SK-N-SH (cell line): ENCODE measurements at regions not wholly inside any gene's neighbourhood (a gene's known extent, or its start where the extent isn't known, plus 50 kb on each side); places are given as distances from the start of the nearest gene placed in this dataset.

ENCODE experiments used
- CTCF ChIA-PET: fragments of 300-600, 350-600 bp; formaldehyde crosslinking; extraction: SDS; loops from one replicate; lab custom pipeline; 2021; lab: Yijun Ruan, JAX
- POLR2A ChIA-PET: fragments of 350-600 bp; sonication (Branson Sonifier 250); formaldehyde crosslinking; extraction: SDS; loops from one replicate; lab custom pipeline; 2020; ENCODE audit warnings: antibody characterized with exemption, inconsistent platforms; lab: Yijun Ruan, JAX
- DNase-seq: peaks from one replicate; pipeline ENCODE4 v3.0.0; 2012
- H2AFZ ChIP-seq: fragments of 200-600 bp; sonication (generic); 2 replicates; pipeline ENCODE4 v1.8.1; 2016; ENCODE audit warnings: antibody characterized with exemption, mild to moderate bottlenecking, low read depth
- H3F3A ChIP-seq: fragments of 200-600 bp; sonication (generic); replicated peaks from 2 replicates; pipeline ENCODE3; 2016; ENCODE audit warnings: antibody characterized with exemption, mild to moderate bottlenecking; ENCODE audit not compliant: insufficient read depth
- H3K27ac ChIP-seq, 2 experiments: fragments of 200-500 bp in 1 of 2; fragments of 200-600 bp in 1 of 2; sonication (Bioruptor generic) in 1 of 2; sonication (generic), shearing (Covaris generic) in 1 of 2; 2 replicates each; pipeline versions ENCODE4 v1.5.1 to v1.6.1; 2014 to 2016; ENCODE audit warnings: low read depth in 2 of 2, inconsistent platforms in 1 of 2, low read length in 1 of 2, mild to moderate bottlenecking in 1 of 2, mixed read lengths in 1 of 2
- H3K27me3 ChIP-seq: fragments of 200-600 bp; sonication (generic), shearing (Covaris generic); 2 replicates; pipeline ENCODE4 v1.6.1; 2016; ENCODE audit warnings: mixed run types; ENCODE audit not compliant: insufficient read depth
- H3K36me3 ChIP-seq, 2 experiments: fragments of 200-500 bp in 1 of 2; fragments of 200-600 bp in 1 of 2; sonication (Bioruptor generic) in 1 of 2; sonication (generic) in 1 of 2; replicated peaks in 1 of 2; 2 replicates each; pipeline versions ENCODE3 to v1.5.1; 2014 to 2016; ENCODE audit warnings: low read length in 1 of 2, mild to moderate bottlenecking in 1 of 2; ENCODE audit not compliant: insufficient read depth in 2 of 2, control insufficient read depth in 1 of 2
- H3K4me1 ChIP-seq, 2 experiments: fragments of 200-500 bp in 1 of 2; fragments of 200-600 bp in 1 of 2; sonication (Bioruptor generic) in 1 of 2; sonication (generic), shearing (Covaris generic) in 1 of 2; 2 replicates each; pipeline versions ENCODE4 v1.5.1 to v1.6.1; 2014 to 2016; ENCODE audit warnings: low read depth in 1 of 2, low read length in 1 of 2, mixed run types in 1 of 2; ENCODE audit not compliant: insufficient read depth in 2 of 2, control insufficient read depth in 1 of 2
- H3K4me2 ChIP-seq: fragments of 200-600 bp; sonication (generic), shearing (Covaris generic); 2 replicates; pipeline ENCODE4 v1.6.1; 2017; ENCODE audit warnings: mixed run types
- H3K4me3 ChIP-seq, 2 experiments: fragments of 200-500 bp in 1 of 2; fragments of 200-600 bp in 1 of 2; sonication (Bioruptor generic) in 1 of 2; sonication (generic), shearing (Covaris generic) in 1 of 2; 2 replicates each; pipeline versions ENCODE4 v1.5.1 to v1.8.1; 2014 to 2016; ENCODE audit warnings: low read depth in 2 of 2, inconsistent platforms in 1 of 2, low read length in 1 of 2, mild to moderate bottlenecking in 1 of 2, mixed read lengths in 1 of 2, moderate library complexity in 1 of 2
- H3K79me2 ChIP-seq: fragments of 200-600 bp; sonication (generic); 2 replicates; pipeline ENCODE4 v1.8.1; 2017; ENCODE audit warnings: mild to moderate bottlenecking; ENCODE audit not compliant: insufficient read depth
- H3K9ac ChIP-seq: fragments of 200-600 bp; sonication (generic); 2 replicates; pipeline ENCODE4 v1.6.1; 2017; ENCODE audit warnings: mixed run types
- H3K9me2 ChIP-seq: fragments of 200-600 bp; sonication (generic); 2 replicates; pipeline ENCODE4 v1.6.1; 2017; ENCODE audit warnings: mixed run types
- H3K9me3 ChIP-seq: fragments of 200-600 bp; sonication (generic); 2 replicates; pipeline ENCODE4 v1.6.1; 2017; ENCODE audit warnings: mixed run types, mild to moderate bottlenecking, moderate library complexity
- H4K20me1 ChIP-seq: fragments of 200-600 bp; sonication (generic); 2 replicates; pipeline ENCODE4 v1.6.1; 2017; ENCODE audit warnings: mild to moderate bottlenecking, mixed run types; ENCODE audit not compliant: insufficient read depth
- EZH2phosphoT487 ChIP-seq: fragments of 200-600 bp; sonication (generic); IDR thresholded peaks from 2 replicates; pipeline ENCODE4 v1.6.1; 2017; ENCODE audit warnings: low read depth, mixed run types, mild to moderate bottlenecking, antibody characterized with exemption, moderate library complexity, borderline replicate concordance
- GABPA ChIP-seq: IDR thresholded peaks from 2 replicates; pipeline ENCODE4 v1.4.0; 2012; ENCODE audit warnings: low read depth, mild to moderate bottlenecking
- JUND ChIP-seq: IDR thresholded peaks from 2 replicates; pipeline ENCODE4 v1.4.0; 2012
- MEF2A ChIP-seq: IDR thresholded peaks from 2 replicates; pipeline ENCODE4 v1.4.0; 2012; ENCODE audit warnings: low read depth, borderline replicate concordance
- NRF1 ChIP-seq: IDR thresholded peaks from 2 replicates; pipeline ENCODE4 v1.6.1; 2012; ENCODE audit warnings: low read depth, mild to moderate bottlenecking, low read length
- POLR2AphosphoS5 ChIP-seq: IDR thresholded peaks from 2 replicates; pipeline ENCODE4 v1.6.1; 2012; ENCODE audit warnings: low read depth, low read length
- RAD21 ChIP-seq: IDR thresholded peaks from 2 replicates; pipeline ENCODE4 v1.6.1; 2012; ENCODE audit warnings: mild to moderate bottlenecking, low read length
- RXRA ChIP-seq: IDR thresholded peaks from 2 replicates; pipeline ENCODE4 v1.4.0; 2012; ENCODE audit warnings: low read depth, mild to moderate bottlenecking, borderline replicate concordance
- SMC3 ChIP-seq: IDR thresholded peaks from 2 replicates; pipeline ENCODE4 v1.6.1; 2012; ENCODE audit warnings: low read depth, low read length, improper control_type of control experiment
- TAF1 ChIP-seq: IDR thresholded peaks from 2 replicates; pipeline ENCODE4 v1.6.1; 2012; ENCODE audit warnings: low read depth, mild to moderate bottlenecking, low read length, moderate library complexity, borderline replicate concordance
- TCF12 ChIP-seq: IDR thresholded peaks from 2 replicates; pipeline ENCODE4 v1.4.0; 2012
- TEAD4 ChIP-seq: IDR thresholded peaks from 2 replicates; pipeline ENCODE4 v1.4.0; 2012; ENCODE audit warnings: mild to moderate bottlenecking, borderline replicate concordance; ENCODE audit not compliant: insufficient read depth
- USF2 ChIP-seq: fragments of 150-350 bp; IDR thresholded peaks from 2 replicates; pipeline ENCODE4 v1.6.1; 2017; ENCODE audit warnings: antibody characterized with exemption, low read length, low read depth, borderline replicate concordance
- YY1 ChIP-seq: IDR thresholded peaks from 2 replicates; pipeline ENCODE4 v1.4.0; 2012; ENCODE audit warnings: low read depth, mild to moderate bottlenecking
- TF ChIP-seq, protein P1 (sequence below): IDR thresholded peaks from 2 replicates; pipeline ENCODE4; 2012
- TF ChIP-seq, protein P2 (sequence below): fragments of 200-600 bp; sonication (generic); IDR thresholded peaks from 2 replicates; pipeline ENCODE4 v1.6.1; 2017; ENCODE audit warnings: antibody characterized with exemption, mild to moderate bottlenecking, moderate library complexity
- TF ChIP-seq, protein P3 (sequence below): IDR thresholded peaks from 2 replicates; pipeline ENCODE4 v1.6.1; 2012; ENCODE audit warnings: mild to moderate bottlenecking, low read depth, low read length, moderate library complexity

GRCh38 chr5:89330140-89330539 is 447.2 kb upstream of the MEF2C start:
- Histone ChIP-seq H3K79me2 (no peaks in the 10 kb centered on the region), H3K36me3 (no peaks in the 10 kb centered on the region), H2AFZ (no peak overlapping the region), H3K4me1 (no peaks in the 10 kb centered on the region), H3K9ac (no peak overlapping the region), H3F3A (no peaks in the 10 kb centered on the region), H3K9me3 (no peaks in the 10 kb centered on the region), H3K27me3 (no peaks in the 10 kb centered on the region), H3K4me2 (no peak overlapping the region), H3K27ac (no peak overlapping the region), H4K20me1 (no peaks in the 10 kb centered on the region), H3K9me2 (no peaks in the 10 kb centered on the region), H3K4me3 (no peak overlapping the region)
- CTCF ChIA-PET, result no interaction called here
- DNase-seq, result no peak
- POLR2A ChIA-PET, result no interaction called here
- TF ChIP-seq NRF1 (no peak), EZH2phosphoT487 (no peak), GABPA (no peak), RXRA (no peak), MEF2A (no peak), YY1 (no peak), USF2 (no peak), JUND (no peak), SMC3 (no peak), RAD21 (no peak), TAF1 (no peak), TEAD4 (no peak), POLR2AphosphoS5 (no peak), TCF12 (no peak)
- TF ChIP-seq, protein P1, sequence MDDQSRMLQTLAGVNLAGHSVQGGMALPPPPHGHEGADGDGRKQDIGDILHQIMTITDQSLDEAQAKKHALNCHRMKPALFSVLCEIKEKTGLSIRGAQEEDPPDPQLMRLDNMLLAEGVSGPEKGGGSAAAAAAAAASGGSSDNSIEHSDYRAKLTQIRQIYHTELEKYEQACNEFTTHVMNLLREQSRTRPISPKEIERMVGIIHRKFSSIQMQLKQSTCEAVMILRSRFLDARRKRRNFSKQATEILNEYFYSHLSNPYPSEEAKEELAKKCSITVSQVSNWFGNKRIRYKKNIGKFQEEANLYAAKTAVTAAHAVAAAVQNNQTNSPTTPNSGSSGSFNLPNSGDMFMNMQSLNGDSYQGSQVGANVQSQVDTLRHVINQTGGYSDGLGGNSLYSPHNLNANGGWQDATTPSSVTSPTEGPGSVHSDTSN, result no peak
- TF ChIP-seq, protein P2, sequence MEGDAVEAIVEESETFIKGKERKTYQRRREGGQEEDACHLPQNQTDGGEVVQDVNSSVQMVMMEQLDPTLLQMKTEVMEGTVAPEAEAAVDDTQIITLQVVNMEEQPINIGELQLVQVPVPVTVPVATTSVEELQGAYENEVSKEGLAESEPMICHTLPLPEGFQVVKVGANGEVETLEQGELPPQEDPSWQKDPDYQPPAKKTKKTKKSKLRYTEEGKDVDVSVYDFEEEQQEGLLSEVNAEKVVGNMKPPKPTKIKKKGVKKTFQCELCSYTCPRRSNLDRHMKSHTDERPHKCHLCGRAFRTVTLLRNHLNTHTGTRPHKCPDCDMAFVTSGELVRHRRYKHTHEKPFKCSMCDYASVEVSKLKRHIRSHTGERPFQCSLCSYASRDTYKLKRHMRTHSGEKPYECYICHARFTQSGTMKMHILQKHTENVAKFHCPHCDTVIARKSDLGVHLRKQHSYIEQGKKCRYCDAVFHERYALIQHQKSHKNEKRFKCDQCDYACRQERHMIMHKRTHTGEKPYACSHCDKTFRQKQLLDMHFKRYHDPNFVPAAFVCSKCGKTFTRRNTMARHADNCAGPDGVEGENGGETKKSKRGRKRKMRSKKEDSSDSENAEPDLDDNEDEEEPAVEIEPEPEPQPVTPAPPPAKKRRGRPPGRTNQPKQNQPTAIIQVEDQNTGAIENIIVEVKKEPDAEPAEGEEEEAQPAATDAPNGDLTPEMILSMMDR, result no peak
- TF ChIP-seq, protein P3, sequence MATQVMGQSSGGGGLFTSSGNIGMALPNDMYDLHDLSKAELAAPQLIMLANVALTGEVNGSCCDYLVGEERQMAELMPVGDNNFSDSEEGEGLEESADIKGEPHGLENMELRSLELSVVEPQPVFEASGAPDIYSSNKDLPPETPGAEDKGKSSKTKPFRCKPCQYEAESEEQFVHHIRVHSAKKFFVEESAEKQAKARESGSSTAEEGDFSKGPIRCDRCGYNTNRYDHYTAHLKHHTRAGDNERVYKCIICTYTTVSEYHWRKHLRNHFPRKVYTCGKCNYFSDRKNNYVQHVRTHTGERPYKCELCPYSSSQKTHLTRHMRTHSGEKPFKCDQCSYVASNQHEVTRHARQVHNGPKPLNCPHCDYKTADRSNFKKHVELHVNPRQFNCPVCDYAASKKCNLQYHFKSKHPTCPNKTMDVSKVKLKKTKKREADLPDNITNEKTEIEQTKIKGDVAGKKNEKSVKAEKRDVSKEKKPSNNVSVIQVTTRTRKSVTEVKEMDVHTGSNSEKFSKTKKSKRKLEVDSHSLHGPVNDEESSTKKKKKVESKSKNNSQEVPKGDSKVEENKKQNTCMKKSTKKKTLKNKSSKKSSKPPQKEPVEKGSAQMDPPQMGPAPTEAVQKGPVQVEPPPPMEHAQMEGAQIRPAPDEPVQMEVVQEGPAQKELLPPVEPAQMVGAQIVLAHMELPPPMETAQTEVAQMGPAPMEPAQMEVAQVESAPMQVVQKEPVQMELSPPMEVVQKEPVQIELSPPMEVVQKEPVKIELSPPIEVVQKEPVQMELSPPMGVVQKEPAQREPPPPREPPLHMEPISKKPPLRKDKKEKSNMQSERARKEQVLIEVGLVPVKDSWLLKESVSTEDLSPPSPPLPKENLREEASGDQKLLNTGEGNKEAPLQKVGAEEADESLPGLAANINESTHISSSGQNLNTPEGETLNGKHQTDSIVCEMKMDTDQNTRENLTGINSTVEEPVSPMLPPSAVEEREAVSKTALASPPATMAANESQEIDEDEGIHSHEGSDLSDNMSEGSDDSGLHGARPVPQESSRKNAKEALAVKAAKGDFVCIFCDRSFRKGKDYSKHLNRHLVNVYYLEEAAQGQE, result no peak
